ENCODE measurements at regions not wholly inside any gene's neighbourhood (a gene's known extent, or its start where the extent isn't known, plus 50 kb on each side); places are given as distances from the start of the nearest gene placed in this dataset.
A peak's percentile ranks its signal among the peaks of the same experiment; 100 is the strongest.

DNA sequence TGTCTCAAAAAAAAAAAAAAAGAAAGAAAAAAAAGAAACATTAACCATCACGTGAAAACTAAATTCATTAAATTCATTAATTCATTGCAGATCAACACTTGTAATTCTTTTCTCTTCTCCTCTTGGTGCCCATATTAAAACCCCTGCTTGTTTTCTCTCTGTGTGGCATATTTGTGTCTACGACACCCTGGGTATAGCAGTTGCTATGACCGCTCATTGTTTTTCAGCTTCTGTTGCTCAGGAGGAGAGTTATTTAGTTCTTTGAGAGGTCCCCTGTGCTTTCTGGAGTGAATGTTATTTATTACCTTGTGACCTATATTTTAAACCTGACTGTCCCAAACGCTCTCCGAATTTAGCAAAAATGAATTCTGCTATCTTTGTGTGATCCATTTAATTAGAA is 62.3 kb upstream of the CLMP start:
- no peak for DNase-seq (ENCODE audit: low read depth in 2 of 2)

DNA sequence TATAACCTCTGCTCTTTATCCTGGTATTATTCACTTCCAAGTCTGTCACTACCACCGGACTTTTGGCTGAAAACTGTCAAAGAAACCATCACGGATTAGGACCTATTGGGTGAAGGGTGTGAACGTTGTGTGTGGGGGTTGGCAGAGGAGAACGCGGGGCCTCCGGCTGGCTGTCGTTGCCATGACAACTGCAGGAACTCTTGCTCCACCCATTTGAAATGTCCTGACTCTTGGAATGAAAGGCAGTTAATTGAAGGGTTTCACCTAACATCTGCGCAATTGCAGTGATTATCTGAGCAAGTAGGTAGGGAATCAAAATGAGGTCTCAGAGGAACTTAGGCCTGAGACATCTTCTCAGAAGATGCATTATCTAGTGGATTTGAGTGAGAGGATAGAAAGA is 60.9 kb upstream of the CLMP start:
- DNase-seq (ENCODE audit: low read depth in 2 of 2), result no peak

DNA sequence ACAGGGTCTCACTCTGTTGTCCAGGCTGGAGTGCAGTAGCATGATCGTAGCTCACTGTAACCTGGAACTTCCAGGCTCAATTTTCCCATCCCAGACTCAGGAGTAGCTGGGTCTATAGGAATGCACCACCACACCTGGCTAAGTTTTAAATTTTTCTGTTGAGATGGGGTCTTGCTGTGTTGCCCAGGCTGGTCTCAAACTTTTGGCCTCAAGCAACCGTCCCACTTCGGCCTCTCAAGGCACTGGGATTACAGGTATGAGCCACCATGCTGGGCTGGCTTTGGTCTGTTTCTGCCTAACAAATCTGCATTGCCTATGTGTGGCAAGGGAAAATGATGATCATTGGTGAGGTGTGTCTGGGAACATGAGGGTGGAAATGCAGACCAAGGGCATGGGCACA is 59.3 kb upstream of the CLMP start:
- no peak for DNase-seq (ENCODE audit: low read depth in 2 of 2)

DNA sequence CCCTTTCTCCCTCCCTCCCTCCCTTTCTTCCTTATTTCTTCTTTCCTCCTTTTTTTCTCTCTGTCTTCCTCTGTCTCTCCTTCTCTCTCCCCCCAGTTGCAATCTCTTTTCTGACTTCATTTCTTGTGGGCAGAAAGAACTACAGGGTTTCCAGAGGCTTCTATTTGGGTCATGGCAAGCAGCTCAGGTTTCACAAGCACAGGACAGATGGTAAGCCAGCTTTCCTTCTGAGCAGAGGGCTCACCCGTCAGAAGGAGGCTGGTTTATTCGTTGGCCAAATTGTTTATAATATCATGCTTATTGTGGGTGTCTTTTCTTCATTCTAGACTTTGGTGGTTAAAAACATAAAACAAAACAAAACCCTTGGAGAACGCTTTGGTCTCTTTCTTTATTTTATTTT is 58.9 kb upstream of the CLMP start:
- no peak for DNase-seq (ENCODE audit: low read depth in 2 of 2)

DNA sequence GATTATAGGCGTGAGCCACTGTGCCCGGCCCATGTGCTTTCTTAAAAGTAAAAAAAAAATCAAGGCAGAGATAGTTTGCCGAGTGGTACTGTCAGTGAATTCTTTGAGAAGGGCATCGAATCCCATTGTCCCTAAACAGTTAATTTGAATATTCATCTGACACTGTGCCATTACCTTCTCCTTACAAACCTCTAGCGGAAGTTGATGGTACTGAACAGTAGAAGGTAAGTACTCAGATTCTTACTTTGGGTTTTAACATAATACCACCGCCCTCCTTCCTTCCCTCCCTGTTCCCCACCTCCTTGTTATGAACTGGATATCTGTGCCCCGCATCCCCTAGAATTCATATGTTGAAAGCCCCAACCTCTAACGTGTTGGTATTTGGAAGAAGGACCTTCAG is 58.2 kb upstream of the CLMP start:
- no peak for DNase-seq (ENCODE audit: low read depth in 2 of 2)

DNA sequence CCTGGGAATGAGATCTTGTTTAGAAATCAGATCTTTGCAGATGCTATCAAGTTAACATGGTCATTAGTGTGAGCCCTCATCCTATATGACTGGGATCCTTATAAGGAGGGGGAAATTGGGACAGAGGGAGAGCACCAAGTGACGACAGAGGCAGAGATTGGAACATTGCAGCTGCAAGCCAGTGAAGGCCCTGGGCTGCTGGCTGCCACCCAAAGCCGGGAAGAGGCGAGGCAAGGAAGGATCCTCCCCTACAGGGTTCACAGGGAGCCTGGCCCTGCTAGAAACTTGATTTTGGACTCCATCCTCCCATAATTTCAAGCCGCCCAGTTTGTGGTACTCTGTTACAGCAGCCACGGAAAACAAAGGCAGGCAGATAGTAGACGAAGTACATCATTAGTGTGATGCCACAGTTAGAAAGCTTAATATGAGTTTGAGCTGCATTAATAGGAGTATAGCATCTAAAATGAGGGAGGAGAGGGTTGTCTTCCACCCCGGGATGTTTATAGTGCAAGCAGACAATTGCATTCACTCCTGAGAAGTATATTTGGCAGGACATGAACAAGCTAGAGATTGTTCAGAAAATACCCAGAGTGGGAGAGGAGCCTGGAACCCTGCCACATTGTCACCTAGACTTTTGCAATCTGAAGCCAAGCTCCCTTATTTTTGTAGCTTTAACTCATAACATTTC is 56.8 kb upstream of the CLMP start:
- no peak for DNase-seq (ENCODE audit: low read depth in 2 of 2)

DNA sequence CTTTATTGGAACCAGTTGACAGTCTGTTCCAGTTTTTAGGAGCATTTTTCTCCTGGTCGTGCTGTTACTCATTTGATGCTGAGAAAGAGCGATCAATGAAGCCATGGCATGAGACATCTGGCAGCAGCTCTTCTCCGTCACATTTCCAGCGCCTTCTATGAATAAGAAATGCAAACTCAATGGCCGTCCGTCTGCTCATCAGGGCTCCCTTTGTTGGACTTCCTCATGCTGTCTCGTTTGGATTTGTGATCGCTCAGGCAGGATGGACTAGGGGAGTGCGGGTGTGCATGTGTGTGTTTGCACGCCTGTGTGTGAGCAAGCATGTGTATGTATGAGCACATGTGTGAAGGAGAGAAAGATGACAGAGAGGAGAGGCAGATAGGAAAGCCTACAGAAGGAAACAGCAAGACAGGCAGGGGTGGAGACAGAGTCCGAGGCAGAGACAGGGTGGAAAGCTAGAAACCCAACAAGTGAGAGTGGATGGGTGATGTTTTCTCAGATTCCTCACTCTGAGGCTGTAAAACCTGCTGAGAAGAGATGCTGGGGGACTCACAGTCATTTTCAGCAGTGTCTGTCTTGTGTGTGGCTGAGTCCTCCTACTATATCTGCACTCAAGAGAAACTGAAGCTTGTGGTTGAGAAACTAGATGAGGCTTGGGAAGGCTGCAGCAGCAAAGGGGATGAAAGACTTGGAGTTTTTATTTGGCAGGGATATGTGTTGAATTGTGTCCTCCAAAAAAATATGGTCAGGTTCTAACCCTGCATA is 56.0 kb upstream of the CLMP start:
- no peak for DNase-seq (ENCODE audit: low read depth in 2 of 2)

DNA sequence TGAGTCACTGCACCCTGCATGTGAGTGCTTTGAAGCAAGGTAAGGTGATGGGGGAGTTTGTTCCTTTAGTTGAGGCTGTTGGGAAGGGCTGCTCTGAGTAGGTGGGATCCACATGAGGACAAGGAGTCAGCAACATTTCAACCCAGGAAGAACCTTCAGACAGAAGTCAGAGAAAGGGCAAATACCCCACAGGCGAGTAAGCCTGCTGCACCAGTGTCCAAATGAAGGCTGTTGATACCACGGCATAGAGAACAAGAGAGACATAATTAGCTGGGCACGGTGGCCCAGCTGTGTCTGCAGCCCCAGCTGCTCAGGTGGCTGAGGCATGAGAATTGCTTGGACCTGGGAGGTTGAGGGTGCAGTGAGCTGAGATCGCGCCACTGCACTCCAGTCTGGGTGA is 54.3 kb upstream of the CLMP start:
- DNase-seq (ENCODE audit: low read depth in 2 of 2), result no peak

DNA sequence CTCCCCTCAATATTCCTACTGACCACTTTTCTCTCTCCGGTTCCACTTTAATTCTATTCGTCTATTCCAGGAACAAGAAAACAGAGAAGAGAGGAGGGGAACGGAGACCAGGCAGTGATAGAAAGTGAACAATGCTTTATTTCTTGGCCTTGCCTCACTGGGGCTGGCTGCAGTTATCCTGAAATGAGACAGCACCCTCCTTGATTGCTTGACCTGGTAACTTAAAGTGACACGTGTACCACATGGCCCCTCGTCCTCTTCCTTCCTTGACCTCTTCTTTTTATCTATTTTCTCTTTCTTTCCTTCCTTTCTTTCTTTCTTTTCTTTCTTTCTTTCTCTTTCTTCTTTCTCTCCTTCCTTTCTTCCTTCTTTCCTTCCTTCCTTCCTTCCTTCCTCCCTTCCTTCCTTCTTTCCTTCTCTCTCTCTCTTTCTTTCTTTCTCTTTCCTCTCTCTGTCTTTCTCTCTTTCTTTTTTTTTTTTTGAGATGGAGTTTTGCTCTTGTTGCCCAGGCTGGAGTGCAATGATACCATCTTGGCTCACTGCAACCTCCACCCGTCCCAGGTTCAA is 52.8 kb upstream of the CLMP start:
- no peak for DNase-seq (ENCODE audit: low read depth in 2 of 2)

DNA sequence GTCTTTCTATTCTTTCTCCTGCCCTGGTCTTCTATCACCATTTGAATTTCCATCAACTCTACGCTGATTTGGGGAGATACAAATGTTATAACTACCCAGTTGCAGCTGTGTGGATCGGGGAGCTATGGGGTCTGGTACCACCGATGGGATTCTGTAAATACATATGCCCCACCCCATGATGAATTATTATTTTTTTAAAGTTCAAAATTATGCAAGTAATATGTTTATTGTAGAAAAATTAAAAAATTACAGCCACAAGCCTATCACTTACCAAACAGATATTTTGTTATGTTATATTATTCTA is 52.4 kb upstream of the CLMP start:
- DNase-seq (ENCODE audit: low read depth in 2 of 2), result no peak

DNA sequence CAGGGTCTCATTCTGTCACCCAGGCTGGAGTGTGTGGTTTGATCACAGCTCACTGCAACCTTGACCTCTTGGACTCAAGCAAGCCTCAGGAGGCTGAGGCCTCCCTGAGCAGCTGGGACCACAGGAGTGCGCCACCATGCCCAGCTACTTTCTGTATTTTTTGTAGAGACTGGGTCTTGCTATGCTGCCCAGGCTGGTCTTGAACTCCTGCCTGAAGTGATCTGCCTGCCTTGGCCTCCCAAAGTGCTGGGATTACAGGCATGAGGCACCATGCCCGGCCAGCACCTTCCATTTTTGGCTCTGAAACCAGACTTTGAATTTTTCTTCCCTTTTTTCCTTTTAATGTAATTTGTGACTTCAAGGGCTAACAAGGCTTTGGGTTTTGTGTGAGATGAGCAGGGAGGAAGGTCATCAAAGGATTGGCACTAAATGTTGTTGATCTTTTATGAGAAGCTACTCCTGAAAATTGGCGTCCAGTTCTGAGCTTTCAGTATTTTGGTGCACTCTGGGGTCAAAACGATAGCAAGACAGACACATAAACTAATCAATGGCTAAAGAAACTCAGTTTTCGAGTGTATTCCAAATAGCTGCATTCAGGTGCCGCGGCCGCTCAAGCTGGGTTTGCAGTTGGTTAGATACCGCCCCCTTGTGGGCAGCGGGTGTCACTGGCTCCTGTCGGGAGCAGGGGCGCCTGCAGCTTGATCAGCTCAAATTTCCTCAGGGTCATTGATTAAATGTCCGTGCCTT is 51.9 kb upstream of the CLMP start:
- peak; percentile 61 for DNase-seq (ENCODE audit: low read depth in 2 of 2)

DNA sequence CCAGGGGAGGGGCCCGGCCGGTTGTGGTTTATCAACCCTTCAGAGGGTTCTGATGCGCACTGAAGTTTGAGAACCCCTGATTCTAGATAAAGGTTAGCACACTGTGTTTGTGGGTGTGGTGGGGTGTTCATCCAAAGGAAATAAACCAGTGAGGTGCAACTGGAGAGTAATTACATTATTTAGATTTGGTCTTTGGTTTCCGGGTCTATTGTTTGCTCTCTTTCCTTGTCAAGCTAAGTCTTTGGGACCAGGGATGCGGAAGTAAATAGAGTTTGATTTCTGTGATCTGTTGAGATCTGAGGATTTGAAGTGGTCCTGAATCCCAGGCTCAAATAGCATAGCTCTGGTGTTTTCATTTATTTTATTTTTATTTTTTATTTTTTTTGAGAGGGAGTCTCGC is 50.5 kb upstream of the CLMP start:
- no peak for DNase-seq (ENCODE audit: low read depth in 2 of 2)
